ENCODE measurements at regions not wholly inside any gene's neighbourhood (a gene's known extent, or its start where the extent isn't known, plus 50 kb on each side); places are given as distances from the start of the nearest gene placed in this dataset.

DNA sequence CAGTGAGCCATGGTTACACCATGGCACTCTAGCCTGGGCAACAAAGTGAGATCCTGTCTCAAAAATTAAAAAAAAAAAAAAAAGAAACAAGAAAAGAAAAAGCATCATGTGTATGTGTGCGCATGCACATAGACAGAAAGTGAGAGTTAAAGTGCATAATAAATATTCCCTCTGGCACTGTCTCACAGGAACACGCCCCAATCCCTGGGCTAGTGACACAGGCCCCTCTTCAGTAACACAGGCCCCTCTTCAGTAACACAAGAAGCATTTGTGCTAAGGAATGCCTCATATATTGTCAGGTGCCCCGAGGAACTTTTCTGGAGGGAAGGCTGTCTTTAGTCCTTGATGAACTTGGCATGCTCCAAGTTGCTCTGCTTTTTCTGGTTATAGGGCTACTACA is 57.5 kb downstream of the RPL27A start:
- TF ChIP-seq, protein P1, sequence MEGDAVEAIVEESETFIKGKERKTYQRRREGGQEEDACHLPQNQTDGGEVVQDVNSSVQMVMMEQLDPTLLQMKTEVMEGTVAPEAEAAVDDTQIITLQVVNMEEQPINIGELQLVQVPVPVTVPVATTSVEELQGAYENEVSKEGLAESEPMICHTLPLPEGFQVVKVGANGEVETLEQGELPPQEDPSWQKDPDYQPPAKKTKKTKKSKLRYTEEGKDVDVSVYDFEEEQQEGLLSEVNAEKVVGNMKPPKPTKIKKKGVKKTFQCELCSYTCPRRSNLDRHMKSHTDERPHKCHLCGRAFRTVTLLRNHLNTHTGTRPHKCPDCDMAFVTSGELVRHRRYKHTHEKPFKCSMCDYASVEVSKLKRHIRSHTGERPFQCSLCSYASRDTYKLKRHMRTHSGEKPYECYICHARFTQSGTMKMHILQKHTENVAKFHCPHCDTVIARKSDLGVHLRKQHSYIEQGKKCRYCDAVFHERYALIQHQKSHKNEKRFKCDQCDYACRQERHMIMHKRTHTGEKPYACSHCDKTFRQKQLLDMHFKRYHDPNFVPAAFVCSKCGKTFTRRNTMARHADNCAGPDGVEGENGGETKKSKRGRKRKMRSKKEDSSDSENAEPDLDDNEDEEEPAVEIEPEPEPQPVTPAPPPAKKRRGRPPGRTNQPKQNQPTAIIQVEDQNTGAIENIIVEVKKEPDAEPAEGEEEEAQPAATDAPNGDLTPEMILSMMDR (IDR thresholded peaks at IDR 0.05): no peak
- TF ChIP-seq ZFX (IDR thresholded peaks at IDR 0.05; ENCODE audit: borderline replicate concordance): no peak

All from 22Rv1 (cell line).